Kidney (tissue), 13 donors: ENCODE measurements at regions not wholly inside any gene's neighbourhood (a gene's known extent, or its start where the extent isn't known, plus 50 kb on each side); places are given as distances from the start of the nearest gene placed in this dataset.

Source experiments
- DNase-seq, 5 donors: peaks; one replicate each; pipeline ENCODE4 v3.0.0-alpha.2; 2013 to 2020
- FAIRE-seq: peaks from 2 replicates; lab custom pipeline; 2012; peaks lifted over from hg19 to GRCh38; lab: Jason Lieb, UNC
- H3K27ac ChIP-seq, 2 donors: one replicate each; pipeline ENCODE4 v1.7.0; 2013; ENCODE audit warnings: low read depth in 2 of 2, low read length in 2 of 2, inconsistent platforms in 1 of 2
- H3K27me3 ChIP-seq: one replicate; pipeline ENCODE4 v1.7.1; 2013; ENCODE audit warnings: low read length, inconsistent platforms; ENCODE audit not compliant: control insufficient read depth, insufficient read depth
- H3K36me3 ChIP-seq, 3 donors: one replicate each; pipeline versions ENCODE4 v1.7.0 to v1.7.1; 2013; ENCODE audit warnings: low read length in 3 of 3, control low read depth in 1 of 3, inconsistent platforms in 1 of 3; ENCODE audit not compliant: insufficient read depth in 3 of 3, control insufficient read depth in 2 of 3
- H3K4me1 ChIP-seq, 3 donors: one replicate each; pipeline versions ENCODE4 v1.7.0 to v1.7.1; 2013; ENCODE audit warnings: low read length in 3 of 3, inconsistent platforms in 1 of 3, low read depth in 1 of 3; ENCODE audit not compliant: control insufficient read depth in 2 of 3, insufficient read depth in 2 of 3
- H3K4me3 ChIP-seq, 3 donors: one replicate each; pipeline versions ENCODE4 v1.7.0 to v1.8.1; 2013; ENCODE audit warnings: low read length in 3 of 3, control low read depth in 1 of 3, inconsistent platforms in 1 of 3
- H3K9ac ChIP-seq, 3 donors: one replicate each; pipeline versions ENCODE4 v1.7.0 to v1.7.1; 2013; ENCODE audit warnings: low read length in 3 of 3, control low read depth in 1 of 3, inconsistent platforms in 1 of 3
- H3K9me3 ChIP-seq, 3 donors: one replicate each; pipeline versions ENCODE4 v1.7.0 to v1.7.1; 2013; ENCODE audit warnings: low read length in 3 of 3, control low read depth in 1 of 3, inconsistent platforms in 1 of 3; ENCODE audit not compliant: control insufficient read depth in 2 of 3, insufficient read depth in 1 of 3
- CTCF ChIP-seq: IDR thresholded peaks from 3 replicates; pipeline ENCODE4 v1.5.1; 2012; ENCODE audit warnings: mild to moderate bottlenecking, moderate library complexity, borderline replicate concordance; ENCODE audit not compliant: insufficient read depth; ENCODE audit errors: extremely low read depth
- intact Hi-C: fragments of 100-400 bp; cut with DNase I; formaldehyde crosslinking; loops from one replicate; pipeline ENCODE4 v1.11.1; 2022
- donor health status: control.
- donor health status: control.
- donor health status: control.
- donor health status: control.
- donor health status: control.
- donor health status: DM: yes; HTN: yes; CAD: no.
- donor health status: Normal renal cell carcinoma (clear cell type).

- H3K4me3 ChIP-seq: no peak overlapping the region
- TF ChIP-seq CTCF: no peak
- no peaks in the 10 kb centered on the region for H3K4me1 ChIP-seq
- H3K9me3 ChIP-seq: peaks cover 0 to 18% (median 2%) of the 10 kb centered on the region in 3 donors
- no peaks in the 10 kb centered on the region for H3K27me3 ChIP-seq
- no peak overlapping the region for H3K27ac ChIP-seq
- H3K9ac ChIP-seq: no peak overlapping the region
- H3K36me3 ChIP-seq: no peaks in the 10 kb centered on the region
- DNase-seq (no peak), FAIRE-seq (no peak)
- intact Hi-C loops: no loop called here
Observed at GRCh38 chr2:237243487-237243886, 157.8 kb downstream of the COPS8 start.

- DNase-seq: no peak
- Histone ChIP-seq H3K36me3 (no peaks in the 10 kb centered on the region), H3K9me3 (peaks cover 0 to 18% (median 2%) of the 10 kb centered on the region in 3 donors), H3K27me3 (no peaks in the 10 kb centered on the region), H3K9ac (no peak overlapping the region), H3K4me1 (no peaks in the 10 kb centered on the region), H3K27ac (no peak overlapping the region), H3K4me3 (no peak overlapping the region)
- FAIRE-seq: no peak
- intact Hi-C loops: no loop called here
- no peak for TF ChIP-seq CTCF
Observed at GRCh38 chr2:237244178-237244577, 158.5 kb downstream of the COPS8 start.

DNA sequence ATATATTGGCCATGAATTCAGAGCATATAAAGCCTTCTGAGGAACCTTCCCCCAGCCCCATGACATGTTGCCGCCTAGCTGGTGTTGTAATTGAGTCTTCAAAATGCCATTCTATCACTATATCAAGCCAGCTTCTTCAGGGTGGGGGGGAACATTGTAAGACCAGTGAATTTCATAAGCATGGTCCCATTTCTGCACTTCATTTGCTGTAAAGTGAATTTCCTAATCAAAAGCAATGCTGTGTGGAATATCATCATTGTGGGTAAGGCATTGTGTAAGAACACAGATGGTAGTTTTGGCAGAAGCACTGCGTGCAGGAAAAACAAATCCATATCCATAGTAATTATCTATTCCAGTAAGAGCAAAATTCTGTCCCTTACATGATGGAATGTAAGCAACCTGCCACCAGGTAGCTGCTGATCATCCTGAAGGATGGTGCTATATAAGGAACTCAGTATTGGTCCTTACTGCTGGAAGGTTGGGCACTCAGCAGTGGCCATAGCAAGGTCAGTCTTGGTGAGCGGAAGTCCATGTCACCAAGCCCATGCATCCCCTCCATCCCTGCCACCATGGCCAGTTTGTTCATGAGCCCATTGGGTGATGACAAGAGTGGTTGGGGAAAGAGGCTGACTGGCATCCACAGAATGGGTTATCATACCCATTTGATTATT, 159.4 kb downstream of the COPS8 start:
- H3K27ac ChIP-seq: no peak overlapping the region
- H3K27me3 ChIP-seq: no peaks in the 10 kb centered on the region
- no peaks in the 10 kb centered on the region for H3K36me3 ChIP-seq
- intact Hi-C loops: no loop called here
- H3K4me3 ChIP-seq: no peak overlapping the region
- no peak for TF ChIP-seq CTCF
- H3K4me1 ChIP-seq: no peaks in the 10 kb centered on the region
- H3K9ac ChIP-seq: no peak overlapping the region
- DNase-seq: no peak
- H3K9me3 ChIP-seq: peaks cover 0 to 18% (median 2%) of the 10 kb centered on the region in 3 donors
- no peak for FAIRE-seq

GRCh38 chr2:237250599-237250998, 163.4 kb downstream of the COL6A3 start:
- H3K9ac ChIP-seq: no peak overlapping the region
- FAIRE-seq: no peak
- no peak overlapping the region for H3K27ac ChIP-seq
- no peaks in the 10 kb centered on the region for H3K9me3 ChIP-seq
- DNase-seq: no peak
- intact Hi-C loops: no loop called here
- H3K36me3 ChIP-seq: no peaks in the 10 kb centered on the region
- TF ChIP-seq CTCF: no peak
- no peaks in the 10 kb centered on the region for H3K4me1 ChIP-seq
- H3K27me3 ChIP-seq: no peaks in the 10 kb centered on the region
- H3K4me3 ChIP-seq: no peak overlapping the region
